Cardiac muscle cell (in vitro differentiated cells and primary cell): ENCODE measurements at regions not wholly inside any gene's neighbourhood (a gene's known extent, or its start where the extent isn't known, plus 50 kb on each side); places are given as distances from the start of the nearest gene placed in this dataset.
"Not testable (repeated sequence)": the region's sequence is repeated elsewhere in the genome, so short reads cannot be mapped to it uniquely, and the experiment has no call there.

Experiments
- DNase-seq, 2 donors: peaks; one replicate each; pipeline versions ENCODE4 v3.0.0 to v3.0.0-alpha.2; 2010 to 2017; ENCODE audit warnings: low read depth in 1 of 2, low spot score in 1 of 2
- H3K27ac ChIP-seq: fragments of 200-600 bp; sonication (generic); 2 replicates; pipeline ENCODE4 v1.5.1; 2016
- H3K27me3 ChIP-seq: fragments of 200-600 bp; sonication (generic); 2 replicates; pipeline ENCODE4 v1.6.0; 2016; ENCODE audit warnings: control low read depth
- H3K36me3 ChIP-seq: fragments of 200-600 bp; sonication (generic); 2 replicates; pipeline ENCODE4 v1.5.1; 2016; ENCODE audit warnings: control low read depth
- H3K4me1 ChIP-seq: fragments of 200-600 bp; sonication (generic); 2 replicates; pipeline ENCODE4 v1.8.1; 2017; ENCODE audit warnings: low read depth, mild to moderate bottlenecking, mixed run types
- H3K4me3 ChIP-seq: fragments of 200-600 bp; sonication (generic); 2 replicates; pipeline ENCODE4 v1.5.1; 2016; ENCODE audit warnings: mild to moderate bottlenecking
- H3K9me3 ChIP-seq: fragments of 200-600 bp; sonication (generic); 2 replicates; pipeline ENCODE4 v1.5.1; 2017; ENCODE audit warnings: low read depth, mild to moderate bottlenecking, control low read depth
- CTCF ChIP-seq: IDR thresholded peaks from 2 replicates; pipeline ENCODE4 v1.5.1; 2012; ENCODE audit warnings: low read depth, mild to moderate bottlenecking, low read length

- no peak overlapping the region for H3K27ac ChIP-seq
- H3K36me3 ChIP-seq, result no peaks in the 10 kb centered on the region
- no peak overlapping the region for H3K4me3 ChIP-seq
- no peaks in the 10 kb centered on the region for H3K27me3 ChIP-seq
- no peak for DNase-seq
- no peak for TF ChIP-seq CTCF
- H3K4me1 ChIP-seq, result no peaks in the 10 kb centered on the region
- no peaks in the 10 kb centered on the region for H3K9me3 ChIP-seq
These were observed 315.6 kb downstream of the EDEM1 start for GRCh38 chr3:5503136-5503535.

GRCh38 chr3:5504135-5504534, 316.6 kb downstream of the EDEM1 start:
- Histone ChIP-seq H3K4me3 (no peak overlapping the region), H3K9me3 (no peaks in the 10 kb centered on the region), H3K36me3 (no peaks in the 10 kb centered on the region), H3K27me3 (no peaks in the 10 kb centered on the region), H3K4me1 (no peaks in the 10 kb centered on the region), H3K27ac (no peak overlapping the region)
- DNase-seq, result no peak
- no peak for TF ChIP-seq CTCF

GRCh38 chr3:5505163-5505562, 317.7 kb downstream of the EDEM1 start:
- Histone ChIP-seq H3K9me3 (no peaks in the 10 kb centered on the region), H3K27me3 (no peaks in the 10 kb centered on the region), H3K4me3 (no peak overlapping the region), H3K27ac (no peak overlapping the region), H3K4me1 (no peaks in the 10 kb centered on the region), H3K36me3 (no peaks in the 10 kb centered on the region)
- TF ChIP-seq CTCF, result no peak
- no peak for DNase-seq

DNA sequence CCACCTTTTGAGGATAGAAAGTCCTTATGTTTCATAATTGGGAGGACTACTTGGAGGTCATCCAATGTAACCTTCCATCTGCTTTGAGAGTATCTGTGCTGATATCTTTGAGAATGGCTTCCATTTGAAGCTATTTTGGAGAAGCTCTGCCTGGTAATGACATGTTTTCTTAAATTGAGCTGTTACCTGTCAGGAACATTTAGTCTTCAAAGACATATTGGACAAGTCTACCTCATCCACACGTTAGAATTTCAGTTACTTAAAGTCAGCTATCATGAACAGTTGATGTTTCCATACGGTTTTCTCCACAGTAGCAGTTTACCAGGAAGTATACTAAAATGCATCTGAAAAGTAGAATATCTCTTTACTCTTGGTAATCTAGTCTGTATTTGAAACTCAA, 318.5 kb downstream of the EDEM1 start:
- H3K36me3 ChIP-seq, result no peaks in the 10 kb centered on the region
- no peak for DNase-seq
- H3K27ac ChIP-seq, result no peak overlapping the region
- no peaks in the 10 kb centered on the region for H3K27me3 ChIP-seq
- TF ChIP-seq CTCF, result no peak
- H3K4me1 ChIP-seq, result no peaks in the 10 kb centered on the region
- no peaks in the 10 kb centered on the region for H3K9me3 ChIP-seq
- H3K4me3 ChIP-seq, result no peak overlapping the region

- not testable (repeated sequence) for H3K27me3 ChIP-seq, H3K27ac ChIP-seq, H3K4me3 ChIP-seq, DNase-seq, H3K9me3 ChIP-seq, H3K36me3 ChIP-seq, H3K4me1 ChIP-seq
These were observed 321.4 kb downstream of the EDEM1 start for GRCh38 chr3:5508860-5509259.

GRCh38 chr3:5510300-5510699, 322.8 kb downstream of the EDEM1 start:
- H3K27ac ChIP-seq, result no peak overlapping the region
- no peaks in the 10 kb centered on the region for H3K9me3 ChIP-seq
- H3K4me1 ChIP-seq, result no peaks in the 10 kb centered on the region
- no peaks in the 10 kb centered on the region for H3K36me3 ChIP-seq
- no peak for DNase-seq
- H3K27me3 ChIP-seq, result no peaks in the 10 kb centered on the region
- no peak overlapping the region for H3K4me3 ChIP-seq
- no peak for TF ChIP-seq CTCF
